GM21737 (cell line): ENCODE measurements at regions not wholly inside any gene's neighbourhood (a gene's known extent, or its start where the extent isn't known, plus 50 kb on each side); places are given as distances from the start of the nearest gene placed in this dataset.
"Not testable (repeated sequence)": the region's sequence is repeated elsewhere in the genome, so short reads cannot be mapped to it uniquely, and the experiment has no call there.

Source experiments
- ATAC-seq: cut with Tn5 transposase; IDR thresholded peaks from one replicate; pipeline ENCODE4 v1.9.1; 2021; ENCODE audit warnings: mild to moderate bottlenecking, moderate library complexity; ENCODE audit not compliant: unreplicated experiment

DNA sequence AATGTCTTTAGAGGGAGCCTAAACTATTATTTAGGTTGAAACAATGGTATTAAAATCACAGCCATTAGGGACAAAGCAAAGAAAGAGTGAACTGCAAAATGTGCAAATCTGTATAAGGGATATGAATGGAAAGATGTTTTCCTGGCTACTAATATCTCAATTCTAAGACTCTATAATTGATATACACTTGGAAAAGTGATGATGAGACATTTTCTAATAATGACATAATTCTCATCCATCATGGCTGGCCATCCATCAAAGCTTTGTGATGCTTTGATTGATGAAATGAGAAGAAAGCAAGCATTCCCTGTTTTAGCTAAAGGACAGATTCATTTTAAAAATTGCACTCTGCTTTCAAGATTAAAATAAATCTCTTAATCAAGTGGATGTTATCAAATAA, 965.5 kb upstream of the IGFBP7 start:
- no peak for ATAC-seq

- ATAC-seq: no peak
These were observed 964.2 kb upstream of the IGFBP7 start for GRCh38 chr4:58074382-58074781.

DNA sequence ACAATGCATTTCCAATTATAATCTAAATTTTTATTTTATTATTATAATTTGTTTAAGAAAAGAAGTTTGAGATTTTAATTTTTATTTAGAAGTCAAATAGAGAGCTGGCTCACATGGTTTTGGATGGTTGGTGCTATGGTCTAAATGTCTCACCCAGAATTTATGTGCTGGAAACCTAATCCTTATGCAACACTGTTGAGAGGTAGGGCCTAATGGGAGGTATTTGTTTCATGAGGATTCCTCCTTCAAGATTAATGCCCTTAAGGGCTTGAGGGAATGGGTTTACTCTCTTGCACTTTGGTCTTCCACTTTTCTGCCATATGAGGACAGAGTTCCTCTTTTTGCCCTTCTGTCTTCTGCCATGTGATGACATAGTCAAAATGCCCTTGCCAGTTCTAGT, 960.5 kb upstream of the IGFBP7 start:
- ATAC-seq: no peak

DNA sequence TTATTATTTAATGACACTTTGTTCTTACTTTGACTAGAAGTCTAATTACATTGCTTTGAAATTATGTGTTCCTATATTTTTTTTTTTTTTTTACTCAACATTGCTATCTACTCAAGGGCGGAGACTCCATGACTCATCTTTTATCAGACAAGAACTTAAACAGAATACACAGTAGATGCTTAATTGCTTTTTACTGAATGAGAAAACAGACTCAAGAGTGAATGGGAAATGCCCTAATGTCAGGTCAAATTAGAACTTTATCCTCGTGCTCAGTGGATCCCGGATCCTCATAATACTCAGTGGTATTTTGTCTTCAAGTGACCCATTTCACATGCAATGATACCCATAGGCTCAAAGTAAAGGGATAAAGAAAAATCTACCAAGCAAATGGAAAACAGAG, 954.5 kb upstream of the IGFBP7 start:
- ATAC-seq: no peak

DNA sequence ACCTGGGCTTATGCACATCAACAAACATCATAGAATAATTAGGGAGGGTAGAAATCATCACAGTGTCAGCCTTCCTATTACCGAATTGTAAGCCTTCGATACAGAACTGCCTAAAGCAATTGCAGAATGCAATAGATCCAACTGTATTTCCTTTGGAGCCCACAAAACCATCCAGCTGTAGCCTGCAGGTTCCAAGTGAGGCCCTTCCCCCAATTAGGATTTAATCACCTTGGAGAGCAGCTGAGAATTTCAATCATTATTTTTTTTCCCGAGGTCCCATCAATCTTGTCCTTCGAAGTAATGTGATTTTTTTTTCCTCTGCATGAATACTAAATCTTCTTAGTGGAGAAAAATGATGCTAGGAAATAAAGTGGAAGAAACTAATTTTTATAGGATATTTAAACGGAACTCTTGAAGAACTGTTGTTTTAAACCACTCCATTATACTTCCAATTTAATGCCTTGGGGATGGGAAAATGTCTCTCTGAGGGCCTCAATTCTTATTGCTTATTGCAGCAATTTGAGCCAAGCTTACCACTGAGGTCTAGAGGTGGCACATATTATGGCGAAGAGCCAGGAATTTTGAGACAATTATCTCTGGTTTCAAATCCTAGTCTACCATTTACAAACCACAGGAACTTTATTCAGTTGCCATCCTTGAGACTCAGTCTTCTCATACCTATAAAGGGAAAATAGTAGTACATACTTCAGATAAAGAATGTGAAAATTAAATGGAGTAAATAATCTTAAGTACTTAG, 953.4 kb upstream of the IGFBP7 start:
- no peak for ATAC-seq

DNA sequence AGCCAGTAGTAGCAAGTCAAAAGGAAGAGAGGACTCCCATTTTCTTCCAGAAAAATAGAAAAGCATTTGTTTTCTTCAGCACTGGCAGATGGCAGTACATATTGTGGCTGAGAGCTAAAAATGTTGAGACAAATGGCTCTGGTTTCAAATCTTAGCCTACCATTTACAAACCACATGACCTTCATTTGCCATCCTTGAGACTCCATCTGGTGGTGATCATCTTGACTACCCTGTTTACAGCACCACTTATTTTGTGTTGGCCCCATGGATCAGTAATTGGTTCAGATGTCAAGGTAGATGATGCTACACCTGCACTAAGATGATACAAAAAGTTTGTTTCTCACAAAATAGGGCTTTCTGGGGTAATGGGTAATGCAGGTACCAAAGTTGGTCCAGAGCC, 951.8 kb upstream of the IGFBP7 start:
- ATAC-seq: no peak

GRCh38 chr4:58050439-58050838, 940.3 kb upstream of the IGFBP7 start:
- ATAC-seq: no peak

DNA sequence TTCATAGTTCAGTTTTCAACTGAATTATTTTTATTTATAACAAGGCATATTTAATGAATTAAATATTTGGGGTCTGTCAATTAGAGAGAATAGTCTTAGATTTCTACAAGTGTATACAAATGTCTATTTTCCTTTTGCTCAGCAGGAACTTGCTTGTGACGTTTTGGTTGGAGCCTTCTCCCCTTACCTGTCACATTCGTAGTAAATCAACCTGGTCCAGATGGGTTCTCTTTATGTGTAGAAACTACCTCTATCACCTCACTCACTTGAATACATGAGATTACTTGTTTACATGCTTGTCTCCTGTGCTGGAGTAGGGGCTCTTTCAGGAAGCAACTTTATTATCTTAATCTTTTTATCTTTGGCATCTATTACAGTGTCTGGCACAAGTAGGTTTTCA, 938.3 kb upstream of the IGFBP7 start:
- no peak for ATAC-seq

GRCh38 chr4:58042176-58042575, 932.0 kb upstream of the IGFBP7 start:
- no peak for ATAC-seq

DNA sequence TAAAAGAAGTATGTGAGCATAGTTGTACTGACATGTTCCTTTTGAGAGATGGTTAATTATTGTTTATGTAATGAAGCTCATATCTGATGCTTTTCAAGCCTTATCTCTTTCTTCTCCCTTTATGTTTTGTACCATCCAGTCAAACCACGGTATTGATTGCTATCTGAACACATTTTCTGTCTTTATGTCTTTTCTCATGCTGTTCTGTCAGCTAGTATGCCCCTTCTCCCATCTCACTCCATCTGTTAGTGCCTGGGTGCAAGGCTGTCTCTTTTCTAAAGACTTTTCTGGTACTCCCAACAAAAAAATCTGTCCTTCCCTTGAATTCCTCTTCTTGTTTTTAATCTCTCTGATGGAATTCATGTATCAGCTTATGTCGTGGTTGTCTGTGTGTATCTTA, 883.8 kb upstream of the IGFBP7 start:
- no peak for ATAC-seq

GRCh38 chr4:57989430-57989829, 879.2 kb upstream of the IGFBP7 start:
- no peak for ATAC-seq

- ATAC-seq: no peak
These were observed 875.0 kb upstream of the IGFBP7 start for GRCh38 chr4:57985161-57985560.

GRCh38 chr4:57981123-57981522, 870.9 kb upstream of the IGFBP7 start:
- ATAC-seq: no peak

DNA sequence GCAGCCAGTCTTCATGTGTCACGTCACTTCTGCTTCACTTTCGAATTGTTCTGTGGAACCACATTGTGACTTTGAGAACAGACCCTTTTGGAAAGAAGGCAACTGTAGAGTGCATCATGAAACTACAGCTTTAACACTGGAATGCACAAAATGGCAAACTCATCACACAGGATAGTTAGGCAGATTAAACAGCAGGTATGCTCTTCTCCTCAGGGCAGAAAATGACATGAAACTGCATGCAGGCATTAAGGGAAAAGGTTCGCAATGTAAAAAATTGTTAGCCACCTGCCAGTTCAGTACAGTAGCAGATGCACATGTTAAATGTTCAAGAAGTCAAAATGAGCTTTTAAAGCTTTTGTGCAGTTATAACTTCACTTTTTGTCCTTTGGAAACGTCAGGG, 864.6 kb upstream of the IGFBP7 start:
- ATAC-seq: no peak

GRCh38 chr4:57973819-57974218, 863.6 kb upstream of the IGFBP7 start:
- no peak for ATAC-seq

GRCh38 chr4:57971261-57971660, 861.1 kb upstream of the IGFBP7 start:
- ATAC-seq: no peak

DNA sequence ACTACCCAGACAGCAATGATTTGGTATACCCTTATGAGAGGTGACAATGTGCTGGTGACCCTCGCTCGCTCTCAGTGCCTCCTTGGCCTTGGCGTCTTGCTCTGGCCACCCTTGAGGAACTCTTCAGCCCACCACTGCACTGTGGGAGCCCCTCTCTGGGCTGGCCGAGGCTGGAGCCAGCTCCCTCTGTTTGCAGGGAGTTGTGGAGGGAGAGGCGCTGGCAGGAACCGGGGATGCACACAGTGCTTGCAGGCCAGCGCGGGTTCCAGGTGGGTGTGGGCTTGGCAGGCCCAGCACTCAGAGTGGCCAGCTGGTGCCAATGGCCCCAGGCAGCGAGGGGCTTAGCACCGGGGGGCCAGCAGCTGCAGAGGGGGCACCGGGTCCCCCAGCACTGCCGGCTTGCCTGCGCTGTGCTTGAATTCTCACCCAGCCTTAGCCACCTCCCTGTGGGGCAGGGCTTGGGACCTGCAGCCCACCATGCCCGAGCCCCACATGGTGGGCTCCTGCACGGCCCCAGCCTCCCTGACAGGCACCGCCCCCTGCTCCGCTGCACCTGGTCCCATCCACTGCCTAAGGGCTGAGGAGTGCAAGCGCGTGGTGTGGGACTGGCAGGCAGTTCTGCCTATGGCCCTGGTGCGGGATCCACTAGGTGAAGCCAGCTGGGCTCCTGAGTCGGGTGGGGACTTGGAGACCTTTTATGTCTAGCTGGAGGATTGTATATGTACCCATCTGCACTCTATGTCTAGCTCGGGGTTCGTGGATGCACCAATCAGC, 857.0 kb upstream of the IGFBP7 start:
- no peak for ATAC-seq

- ATAC-seq: not testable (repeated sequence)
These were observed 855.2 kb upstream of the IGFBP7 start for GRCh38 chr4:57965431-57965830.

GRCh38 chr4:57945298-57945697, 835.1 kb upstream of the IGFBP7 start:
- no peak for ATAC-seq

- no peak for ATAC-seq
These were observed 833.5 kb upstream of the IGFBP7 start for GRCh38 chr4:57943682-57944081.

DNA sequence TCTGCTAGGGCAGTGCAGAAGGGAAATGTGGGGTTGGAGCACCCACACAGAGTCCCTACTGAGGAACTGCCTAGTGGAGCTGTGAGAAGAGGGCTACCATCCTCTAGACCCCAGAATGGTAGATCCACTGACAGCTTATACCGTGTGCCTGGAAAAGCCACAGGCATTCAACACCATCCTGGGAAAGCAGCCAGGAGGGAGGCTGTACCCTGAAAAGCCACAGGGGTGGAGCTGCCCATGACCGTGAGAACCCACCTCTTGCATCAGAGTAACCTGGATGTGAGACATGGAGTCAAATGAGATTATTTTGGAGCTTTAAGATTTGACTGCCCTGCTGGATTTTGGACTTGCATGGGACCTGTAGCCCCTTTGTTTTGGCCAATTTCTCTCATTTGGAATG, 827.1 kb upstream of the IGFBP7 start:
- not testable (repeated sequence) for ATAC-seq

GRCh38 chr4:57926311-57926710, 816.1 kb upstream of the IGFBP7 start:
- no peak for ATAC-seq
